22Rv1 (cell line): ENCODE measurements at regions not wholly inside any gene's neighbourhood (a gene's known extent, or its start where the extent isn't known, plus 50 kb on each side); places are given as distances from the start of the nearest gene placed in this dataset.

Source experiments
- ZFX ChIP-seq: fragments of 450-650 bp; IDR thresholded peaks from 2 replicates; pipeline ENCODE4 v1.6.1; 2017; ENCODE audit warnings: antibody characterized with exemption, borderline replicate concordance
- TF ChIP-seq, protein P1 (sequence below): fragments of 450-650 bp; IDR thresholded peaks from 2 replicates; pipeline ENCODE4 v1.5.1; 2017; ENCODE audit warnings: mild to moderate bottlenecking

- no peak for TF ChIP-seq ZFX
- TF ChIP-seq, protein P1, sequence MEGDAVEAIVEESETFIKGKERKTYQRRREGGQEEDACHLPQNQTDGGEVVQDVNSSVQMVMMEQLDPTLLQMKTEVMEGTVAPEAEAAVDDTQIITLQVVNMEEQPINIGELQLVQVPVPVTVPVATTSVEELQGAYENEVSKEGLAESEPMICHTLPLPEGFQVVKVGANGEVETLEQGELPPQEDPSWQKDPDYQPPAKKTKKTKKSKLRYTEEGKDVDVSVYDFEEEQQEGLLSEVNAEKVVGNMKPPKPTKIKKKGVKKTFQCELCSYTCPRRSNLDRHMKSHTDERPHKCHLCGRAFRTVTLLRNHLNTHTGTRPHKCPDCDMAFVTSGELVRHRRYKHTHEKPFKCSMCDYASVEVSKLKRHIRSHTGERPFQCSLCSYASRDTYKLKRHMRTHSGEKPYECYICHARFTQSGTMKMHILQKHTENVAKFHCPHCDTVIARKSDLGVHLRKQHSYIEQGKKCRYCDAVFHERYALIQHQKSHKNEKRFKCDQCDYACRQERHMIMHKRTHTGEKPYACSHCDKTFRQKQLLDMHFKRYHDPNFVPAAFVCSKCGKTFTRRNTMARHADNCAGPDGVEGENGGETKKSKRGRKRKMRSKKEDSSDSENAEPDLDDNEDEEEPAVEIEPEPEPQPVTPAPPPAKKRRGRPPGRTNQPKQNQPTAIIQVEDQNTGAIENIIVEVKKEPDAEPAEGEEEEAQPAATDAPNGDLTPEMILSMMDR: no peak
These were observed 910.7 kb upstream of the FANCL start for GRCh38 chr2:59151805-59152204.
